ENCODE measurements at regions not wholly inside any gene's neighbourhood (a gene's known extent, or its start where the extent isn't known, plus 50 kb on each side); places are given as distances from the start of the nearest gene placed in this dataset.

- peaks cover 2 to 6% of the 10 kb centered on the region in 2 experiments; a peak in 1 of 5 replicates for H3K27me3 ChIP-seq (ENCODE audit: control insufficient read depth in 1 of 2, insufficient read depth in 2 of 2, low read length in 2 of 2)
- POLR2A ChIA-PET, result no interaction called here
- BruUV-seq (replicated peaks), result no TSS peak
- in situ Hi-C loops (cut with HindIII; ENCODE audit: extremely low pct_ligation_motif_present, low pct_unique_long_range_greater_than_20kb) (no loop called here), intact Hi-C loops (cut with micrococcal nuclease; ENCODE audit: unreplicated experiment) (no loop called here)
- H3K36me3 ChIP-seq (replicated peaks in 1 of 2; ENCODE audit: control insufficient read depth in 1 of 2, insufficient read depth in 2 of 2, low read length in 2 of 2), result no peaks in the 10 kb centered on the region
- ATAC-seq, result no peak
- DNase-seq (ENCODE audit: low spot score), result no peak
- no peaks in the 10 kb centered on the region for H4K20me1 ChIP-seq (ENCODE audit: insufficient read depth, low read length)
- H3K4me3 ChIP-seq (replicated peaks in 1 of 3; ENCODE audit: insufficient read depth in 1 of 3, low read depth in 2 of 3, low read length in 3 of 3), result no peak overlapping the region
- H3K4me2 ChIP-seq (ENCODE audit: low read depth, low read length), result no peak overlapping the region
- H3K79me2 ChIP-seq (ENCODE audit: insufficient read depth, low read length), result no peaks in the 10 kb centered on the region
- no peak for TF ChIP-seq NR2C2 (CRISPR knock-in tag; IDR thresholded peaks at IDR 0.05; ENCODE audit: borderline replicate concordance)
- no peak for TF ChIP-seq ZNF230 (CRISPR knock-in tag; IDR thresholded peaks at IDR 0.05)
- no peak for TF ChIP-seq TBP (CRISPR knock-in tag; IDR thresholded peaks at IDR 0.05)
- TF ChIP-seq, protein P1, sequence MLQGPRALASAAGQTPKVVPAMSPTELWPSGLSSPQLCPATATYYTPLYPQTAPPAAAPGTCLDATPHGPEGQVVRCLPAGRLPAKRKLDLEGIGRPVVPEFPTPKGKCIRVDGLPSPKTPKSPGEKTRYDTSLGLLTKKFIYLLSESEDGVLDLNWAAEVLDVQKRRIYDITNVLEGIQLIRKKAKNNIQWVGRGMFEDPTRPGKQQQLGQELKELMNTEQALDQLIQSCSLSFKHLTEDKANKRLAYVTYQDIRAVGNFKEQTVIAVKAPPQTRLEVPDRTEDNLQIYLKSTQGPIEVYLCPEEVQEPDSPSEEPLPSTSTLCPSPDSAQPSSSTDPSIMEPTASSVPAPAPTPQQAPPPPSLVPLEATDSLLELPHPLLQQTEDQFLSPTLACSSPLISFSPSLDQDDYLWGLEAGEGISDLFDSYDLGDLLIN (CRISPR knock-in tag; IDR thresholded peaks at IDR 0.05; ENCODE audit: borderline replicate concordance), result no peak
- no peak for TF ChIP-seq CENPBD1 (CRISPR knock-in tag; IDR thresholded peaks at IDR 0.05; ENCODE audit: borderline replicate concordance, low read depth)
- no peak for TF ChIP-seq ZNF607 (CRISPR knock-in tag; IDR thresholded peaks at IDR 0.05; ENCODE audit: borderline replicate concordance)
- no peak for TF ChIP-seq XBP1 (CRISPR knock-in tag; IDR thresholded peaks at IDR 0.05)
- no peak for TF ChIP-seq SATB2 (CRISPR knock-in tag; IDR thresholded peaks at IDR 0.05)
- no peak for TF ChIP-seq KLF9 (CRISPR knock-in tag; IDR thresholded peaks at IDR 0.05; ENCODE audit: low read depth)
- no peak for TF ChIP-seq ZNF883 (CRISPR knock-in tag; IDR thresholded peaks at IDR 0.05; ENCODE audit: not compliant biosample characterization)
- TF ChIP-seq MAX (IDR thresholded peaks at IDR 0.05), result no peak
- no peak for TF ChIP-seq DNMT1 (CRISPR knock-in tag; IDR thresholded peaks at IDR 0.05)
- TF ChIP-seq FOXM1 (CRISPR knock-in tag; IDR thresholded peaks at IDR 0.05), result no peak
- no peak for TF ChIP-seq ZFP82 (CRISPR knock-in tag; IDR thresholded peaks at IDR 0.05; ENCODE audit: borderline replicate concordance)
- no peak for TF ChIP-seq PHF20 (CRISPR knock-in tag; IDR thresholded peaks at IDR 0.05)
- H3K4me1 ChIP-seq (ENCODE audit: insufficient read depth, low read length), result no peaks in the 10 kb centered on the region
- no peak overlapping the region for H3K9ac ChIP-seq (ENCODE audit: insufficient read depth, low read depth, low read length)
- no peak overlapping the region for H3K27ac ChIP-seq (ENCODE audit: extremely low read length, insufficient read depth, low read length)
- 53% methylated on average over 4 of the region's 4 CpGs for WGBS (ENCODE audit: low lambda C conversion rate)
- H2AFZ ChIP-seq (ENCODE audit: low read length), result no peak overlapping the region
- CTCF ChIA-PET (ENCODE audit: low intra/inter-chr PET ratio, low total read pairs), result no interaction called here
- FAIRE-seq, result no peak
- H3K9me3 ChIP-seq (ENCODE audit: low read length), result no peaks in the 10 kb centered on the region
These were observed 196.1 kb downstream of the GAS1 start for GRCh38 chr9:86751207-86751606.

Measured in HepG2 (cell line).